NCI-H82 treated with DMSO at 0.1 percent for 48 hours (cell line): ENCODE measurements at regions not wholly inside any gene's neighbourhood (a gene's known extent, or its start where the extent isn't known, plus 50 kb on each side); places are given as distances from the start of the nearest gene placed in this dataset.

Source experiments
- DNase-seq: peaks from one replicate; lab custom pipeline; 2025; ENCODE audit not compliant: unreplicated experiment; lab: John Stamatoyannopoulos, UW

GRCh38 chr6:44050872-44051505, 76.3 kb downstream of the MRPL14 start:
- no peak for DNase-seq

GRCh38 chr6:44049989-44050871, 77.0 kb downstream of the MRPL14 start:
- no peak for DNase-seq

- no peak for DNase-seq
These were observed 77.9 kb downstream of the MRPL14 start for GRCh38 chr6:44049163-44049988.

- no peak for DNase-seq
These were observed 79.0 kb downstream of the MRPL14 start for GRCh38 chr6:44048277-44048676.

- no peak for DNase-seq
These were observed 79.5 kb downstream of the MRPL14 start for GRCh38 chr6:44047801-44048200.

GRCh38 chr6:44047179-44047546, 80.1 kb downstream of the MRPL14 start:
- DNase-seq: no peak

GRCh38 chr6:44046516-44047178, 80.6 kb downstream of the MRPL14 start:
- no peak for DNase-seq

- no peak for DNase-seq
These were observed 81.6 kb downstream of the MRPL14 start for GRCh38 chr6:44045672-44046015.

GRCh38 chr6:44044940-44045671, 82.1 kb downstream of the MRPL14 start:
- no peak for DNase-seq

GRCh38 chr6:44044154-44044539, 83.1 kb downstream of the MRPL14 start:
- no peak for DNase-seq

- DNase-seq: no peak
These were observed 83.6 kb downstream of the MRPL14 start for GRCh38 chr6:44043479-44044153.

GRCh38 chr6:44042989-44043478, 84.2 kb downstream of the MRPL14 start:
- no peak for DNase-seq

GRCh38 chr6:44042261-44042988, 84.8 kb downstream of the MRPL14 start:
- no peak for DNase-seq

GRCh38 chr6:44041461-44042260, 85.6 kb downstream of the MRPL14 start:
- no peak for DNase-seq

GRCh38 chr6:44040786-44041185, 86.5 kb downstream of the MRPL14 start:
- no peak for DNase-seq

GRCh38 chr6:44039839-44040350, 87.4 kb downstream of the MRPL14 start:
- no peak for DNase-seq

GRCh38 chr6:44039191-44039719, 88.0 kb downstream of the MRPL14 start:
- DNase-seq: no peak

- no peak for DNase-seq
These were observed 88.6 kb downstream of the MRPL14 start for GRCh38 chr6:44038543-44039065.
